ENCODE measurements at regions not wholly inside any gene's neighbourhood (a gene's known extent, or its start where the extent isn't known, plus 50 kb on each side); places are given as distances from the start of the nearest gene placed in this dataset.

DNA sequence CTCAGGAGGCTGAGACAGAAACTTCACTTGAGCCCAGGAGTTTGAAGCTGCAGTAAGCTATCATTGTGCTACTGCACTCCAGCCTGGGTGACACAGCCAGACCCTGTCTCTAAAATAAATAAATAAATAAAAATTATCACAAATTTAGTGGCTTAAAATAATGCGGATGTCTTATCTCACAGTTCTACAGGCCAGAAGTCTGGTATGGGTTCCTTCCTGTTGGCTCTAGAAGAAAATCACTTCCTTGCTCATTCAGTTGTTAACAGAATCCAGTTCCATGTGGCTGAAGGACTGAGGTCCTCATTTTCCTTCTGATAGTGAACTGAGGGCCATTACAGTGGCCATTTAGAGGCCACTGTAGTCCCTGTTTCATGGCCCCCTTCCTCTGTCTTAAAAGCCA, 94.6 kb upstream of the S1PR1 start:
- no peak for TF ChIP-seq EZH2 (IDR thresholded peaks at IDR 0.05)
- TF ChIP-seq, protein P1, sequence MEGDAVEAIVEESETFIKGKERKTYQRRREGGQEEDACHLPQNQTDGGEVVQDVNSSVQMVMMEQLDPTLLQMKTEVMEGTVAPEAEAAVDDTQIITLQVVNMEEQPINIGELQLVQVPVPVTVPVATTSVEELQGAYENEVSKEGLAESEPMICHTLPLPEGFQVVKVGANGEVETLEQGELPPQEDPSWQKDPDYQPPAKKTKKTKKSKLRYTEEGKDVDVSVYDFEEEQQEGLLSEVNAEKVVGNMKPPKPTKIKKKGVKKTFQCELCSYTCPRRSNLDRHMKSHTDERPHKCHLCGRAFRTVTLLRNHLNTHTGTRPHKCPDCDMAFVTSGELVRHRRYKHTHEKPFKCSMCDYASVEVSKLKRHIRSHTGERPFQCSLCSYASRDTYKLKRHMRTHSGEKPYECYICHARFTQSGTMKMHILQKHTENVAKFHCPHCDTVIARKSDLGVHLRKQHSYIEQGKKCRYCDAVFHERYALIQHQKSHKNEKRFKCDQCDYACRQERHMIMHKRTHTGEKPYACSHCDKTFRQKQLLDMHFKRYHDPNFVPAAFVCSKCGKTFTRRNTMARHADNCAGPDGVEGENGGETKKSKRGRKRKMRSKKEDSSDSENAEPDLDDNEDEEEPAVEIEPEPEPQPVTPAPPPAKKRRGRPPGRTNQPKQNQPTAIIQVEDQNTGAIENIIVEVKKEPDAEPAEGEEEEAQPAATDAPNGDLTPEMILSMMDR (IDR thresholded peaks at IDR 0.05), result no peak

All from neural progenitor cell (in vitro differentiated cells).